Rectal smooth muscle tissue (tissue), 1 donor: ENCODE measurements at regions not wholly inside any gene's neighbourhood (a gene's known extent, or its start where the extent isn't known, plus 50 kb on each side); places are given as distances from the start of the nearest gene placed in this dataset.
"Not testable (repeated sequence)": the region's sequence is repeated elsewhere in the genome, so short reads cannot be mapped to it uniquely, and the experiment has no call there.

Experiments
- H3K27ac ChIP-seq: one replicate; pipeline ENCODE4 v1.7.0; 2013; ENCODE audit warnings: low read depth, low read length, inconsistent platforms
- H3K27me3 ChIP-seq: one replicate; pipeline ENCODE4 v1.7.0; 2013; ENCODE audit warnings: low read length; ENCODE audit not compliant: control insufficient read depth, insufficient read depth
- H3K36me3 ChIP-seq: one replicate; pipeline ENCODE4 v1.7.0; 2013; ENCODE audit warnings: low read length; ENCODE audit not compliant: control insufficient read depth, insufficient read depth
- H3K4me1 ChIP-seq: one replicate; pipeline ENCODE4 v1.7.0; 2013; ENCODE audit warnings: low read length; ENCODE audit not compliant: control insufficient read depth, insufficient read depth
- H3K4me3 ChIP-seq: one replicate; pipeline ENCODE4 v1.7.0; 2013; ENCODE audit warnings: low read length
- H3K9ac ChIP-seq: one replicate; pipeline ENCODE4 v1.7.0; 2013; ENCODE audit warnings: low read length

- no peak overlapping the region for H3K4me3 ChIP-seq
- H3K36me3 ChIP-seq: no peaks in the 10 kb centered on the region
- no peak overlapping the region for H3K9ac ChIP-seq
- H3K4me1 ChIP-seq: no peaks in the 10 kb centered on the region
- no peak overlapping the region for H3K27ac ChIP-seq
- no peaks in the 10 kb centered on the region for H3K27me3 ChIP-seq
Observed at GRCh38 chr6:144449911-144450597, 164.9 kb downstream of the UTRN start.

DNA sequence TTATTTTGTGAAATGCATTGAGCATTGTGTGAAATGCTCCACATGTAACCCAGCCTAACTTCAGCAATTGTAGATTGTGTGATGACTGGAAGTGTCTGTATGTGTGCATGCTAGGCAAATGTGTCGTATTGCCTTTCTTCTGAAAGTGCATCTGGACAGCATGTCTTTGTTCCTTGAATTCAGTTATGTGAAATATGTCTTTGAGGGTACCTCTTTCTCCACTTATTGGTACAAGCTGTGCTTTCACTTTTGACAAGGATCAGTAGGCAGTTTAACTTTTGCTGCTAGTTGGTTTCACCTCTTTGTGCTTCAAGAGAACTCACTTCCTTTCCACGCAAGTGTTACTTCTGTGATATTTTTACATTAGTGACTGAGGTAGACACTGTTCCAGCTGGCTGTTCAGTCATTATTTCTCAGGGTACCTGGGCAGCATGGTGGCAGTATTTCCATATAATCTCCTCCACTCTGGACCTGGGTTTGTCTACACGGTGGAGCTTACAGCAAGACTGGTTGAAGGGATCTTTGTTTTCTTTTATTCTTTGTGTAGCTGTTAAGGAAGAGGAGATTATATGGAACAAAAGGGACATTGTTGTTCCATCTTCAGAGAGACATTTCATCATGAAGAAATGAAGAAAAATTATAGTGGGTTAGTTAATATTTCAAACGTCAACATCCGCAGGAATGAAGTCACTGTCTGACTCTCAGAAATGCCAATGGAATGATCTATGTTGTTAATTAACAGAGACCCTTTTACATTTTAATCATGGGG, 175.4 kb downstream of the UTRN start:
- no peak overlapping the region for H3K27ac ChIP-seq
- peaks cover 8% of the 10 kb centered on the region for H3K36me3 ChIP-seq
- H3K4me1 ChIP-seq: no peaks in the 10 kb centered on the region
- no peaks in the 10 kb centered on the region for H3K27me3 ChIP-seq
- H3K9ac ChIP-seq: no peak overlapping the region
- no peak overlapping the region for H3K4me3 ChIP-seq

- no peak overlapping the region for H3K4me3 ChIP-seq
- no peaks in the 10 kb centered on the region for H3K27me3 ChIP-seq
- H3K9ac ChIP-seq: no peak overlapping the region
- H3K27ac ChIP-seq: no peak overlapping the region
- no peaks in the 10 kb centered on the region for H3K4me1 ChIP-seq
- H3K36me3 ChIP-seq: peaks cover 8% of the 10 kb centered on the region
Observed at GRCh38 chr6:144462058-144462457, 176.9 kb downstream of the UTRN start.

DNA sequence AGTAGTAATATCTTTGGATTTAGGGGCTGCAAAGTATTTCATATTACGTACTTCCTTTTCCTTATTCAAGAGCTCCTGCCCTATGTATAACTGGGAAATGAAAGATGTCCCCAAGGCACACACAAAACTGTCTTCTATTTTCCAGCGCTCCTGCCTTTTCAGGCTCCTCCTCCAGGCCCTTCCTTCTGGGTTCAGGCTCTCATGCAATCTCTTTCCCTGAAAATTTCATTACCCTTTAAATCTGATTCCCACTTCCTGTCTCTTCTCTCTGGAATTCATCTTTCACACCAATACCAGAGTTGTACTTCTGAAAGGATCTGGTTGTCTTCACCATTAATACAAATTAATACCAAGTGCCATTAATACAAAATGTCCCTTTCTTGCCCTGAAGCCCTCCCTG, 181.6 kb downstream of the UTRN start:
- peaks cover 7% of the 10 kb centered on the region for H3K36me3 ChIP-seq
- H3K9ac ChIP-seq: no peak overlapping the region
- H3K4me1 ChIP-seq: no peaks in the 10 kb centered on the region
- no peak overlapping the region for H3K4me3 ChIP-seq
- no peaks in the 10 kb centered on the region for H3K27me3 ChIP-seq
- no peak overlapping the region for H3K27ac ChIP-seq

GRCh38 chr6:144467172-144467762, 182.1 kb downstream of the UTRN start:
- Histone ChIP-seq H3K36me3 (peaks cover 7% of the 10 kb centered on the region), H3K27me3 (no peaks in the 10 kb centered on the region), H3K9ac (no peak overlapping the region), H3K4me3 (no peak overlapping the region), H3K4me1 (no peaks in the 10 kb centered on the region), H3K27ac (no peak overlapping the region)

DNA sequence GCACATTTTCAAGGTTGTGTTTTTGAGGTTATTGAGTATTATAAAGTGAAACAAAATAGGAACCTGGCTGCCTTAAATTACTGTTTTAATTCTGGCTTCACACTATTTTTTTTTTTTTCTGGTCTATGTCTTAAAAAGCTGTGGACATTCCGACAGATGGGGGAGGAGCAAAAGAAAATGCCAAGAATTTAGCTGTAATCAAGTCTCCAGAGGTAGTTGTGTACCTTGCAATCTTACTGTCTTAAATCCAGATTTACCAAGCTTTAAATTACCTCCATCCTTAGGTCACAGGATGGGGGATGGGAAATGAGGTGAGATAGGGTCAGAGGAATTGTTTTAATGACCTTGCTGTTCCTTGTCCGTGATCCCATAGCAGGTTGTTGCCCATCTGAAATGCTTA, 182.8 kb downstream of the UTRN start:
- Histone ChIP-seq H3K36me3 (peaks cover 7% of the 10 kb centered on the region), H3K27ac (no peak overlapping the region), H3K27me3 (no peaks in the 10 kb centered on the region), H3K4me1 (no peaks in the 10 kb centered on the region), H3K4me3 (no peak overlapping the region), H3K9ac (no peak overlapping the region)

- Histone ChIP-seq H3K4me1 (no peaks in the 10 kb centered on the region), H3K27ac (no peak overlapping the region), H3K36me3 (peaks cover 3% of the 10 kb centered on the region), H3K4me3 (no peak overlapping the region), H3K9ac (no peak overlapping the region), H3K27me3 (no peaks in the 10 kb centered on the region)
Observed at GRCh38 chr6:144468709-144469108, 183.6 kb downstream of the UTRN start.

GRCh38 chr6:144469144-144469575, 184.0 kb downstream of the UTRN start:
- Histone ChIP-seq H3K27me3 (no peaks in the 10 kb centered on the region), H3K27ac (no peak overlapping the region), H3K9ac (no peak overlapping the region), H3K4me1 (no peaks in the 10 kb centered on the region), H3K4me3 (no peak overlapping the region), H3K36me3 (peaks cover 3% of the 10 kb centered on the region)

- not testable (repeated sequence) for H3K4me3 ChIP-seq, H3K9ac ChIP-seq, H3K36me3 ChIP-seq, H3K27me3 ChIP-seq, H3K4me1 ChIP-seq, H3K27ac ChIP-seq
Observed at GRCh38 chr6:144470201-144470600, 185.1 kb downstream of the UTRN start.

DNA sequence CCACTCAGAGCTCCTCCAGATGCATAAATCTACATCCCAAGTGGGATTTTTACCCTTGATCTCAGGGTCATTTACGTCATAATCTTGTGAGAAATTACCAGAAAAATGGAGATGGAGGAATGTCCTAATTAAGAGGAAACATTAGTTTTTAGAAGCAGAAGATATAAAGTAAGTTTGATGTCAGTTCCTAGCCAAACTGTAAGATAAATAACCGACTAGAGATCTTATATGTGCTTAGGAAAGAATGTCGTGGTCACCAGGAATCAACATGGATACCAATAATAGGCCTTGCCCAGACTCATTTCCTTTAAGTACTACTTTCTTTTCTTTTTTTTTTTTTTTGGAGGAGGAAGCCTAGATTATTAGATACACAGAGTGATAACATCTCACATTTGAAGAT, 186.9 kb downstream of the UTRN start:
- Histone ChIP-seq H3K4me3 (no peak overlapping the region), H3K4me1 (no peaks in the 10 kb centered on the region), H3K36me3 (peaks cover 10% of the 10 kb centered on the region), H3K9ac (no peak overlapping the region), H3K27me3 (no peaks in the 10 kb centered on the region), H3K27ac (no peak overlapping the region)

DNA sequence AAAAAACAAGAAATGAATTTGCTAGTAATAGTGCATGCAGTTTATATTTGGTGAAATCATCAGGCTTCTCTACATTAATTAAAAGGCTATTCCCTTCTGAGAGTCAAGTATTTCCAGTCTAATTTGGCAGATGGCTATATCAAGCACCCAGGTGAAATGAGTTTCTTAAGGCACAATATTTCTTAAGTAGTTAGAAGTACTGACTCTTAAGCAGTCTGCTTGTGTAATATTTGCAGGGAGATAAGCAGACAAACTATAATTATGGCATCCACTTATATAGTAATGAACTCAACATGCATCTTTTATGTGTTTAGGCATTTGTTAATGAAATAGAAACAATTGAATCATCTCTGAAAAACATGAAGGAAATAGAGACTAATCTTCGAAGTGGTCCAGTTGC, 189.2 kb downstream of the UTRN start:
- Histone ChIP-seq H3K27me3 (no peaks in the 10 kb centered on the region), H3K4me3 (no peak overlapping the region), H3K36me3 (peaks cover 7% of the 10 kb centered on the region), H3K27ac (no peak overlapping the region), H3K4me1 (no peaks in the 10 kb centered on the region), H3K9ac (no peak overlapping the region)

GRCh38 chr6:144474904-144475303, 189.8 kb downstream of the UTRN start:
- H3K9ac ChIP-seq: no peak overlapping the region
- no peaks in the 10 kb centered on the region for H3K27me3 ChIP-seq
- H3K4me3 ChIP-seq: no peak overlapping the region
- no peaks in the 10 kb centered on the region for H3K4me1 ChIP-seq
- peaks cover 7% of the 10 kb centered on the region for H3K36me3 ChIP-seq
- H3K27ac ChIP-seq: no peak overlapping the region
